ENCODE measurements at regions not wholly inside any gene's neighbourhood (a gene's known extent, or its start where the extent isn't known, plus 50 kb on each side); places are given as distances from the start of the nearest gene placed in this dataset.

- H3K56ac ChIP-seq (replicated peaks; ENCODE audit: insufficient read length, low read depth, low read length), result no peak overlapping the region
- no peak overlapping the region for H4K91ac ChIP-seq (replicated peaks; ENCODE audit: insufficient read length, low read length)
- no peak overlapping the region for H2AFZ ChIP-seq (ENCODE audit: low read length)
- ChIA-PET CTCF (ENCODE audit: partially characterized antibody) (no interaction called here), POLR2A (ENCODE audit: partially characterized antibody) (no interaction called here)
- H3K27ac ChIP-seq (ENCODE audit: low read depth, low read length), result no peak overlapping the region
- H3K9ac ChIP-seq (replicated peaks in 1 of 4; ENCODE audit: extremely low read depth in 1 of 4, low read depth in 3 of 4, low read length in 3 of 4), result no peak overlapping the region
- FAIRE-seq (no peak), DNase-seq (ENCODE audit: low read depth in 1 of 2, low spot score in 2 of 2) (no peak)
- H3K4me1 ChIP-seq (replicated peaks in 1 of 4; ENCODE audit: control insufficient read depth in 3 of 4, insufficient read depth in 4 of 4, low read length in 3 of 4), result peaks cover 0 to 3% (median 0%) of the 10 kb centered on the region in 4 experiments; a peak in 3 of 7 replicates
- no peaks in the 10 kb centered on the region for H4K20me1 ChIP-seq (replicated peaks in 1 of 2; ENCODE audit: control insufficient read depth in 1 of 2, insufficient read depth in 2 of 2, low read length in 2 of 2)
- H3K23ac ChIP-seq (ENCODE audit: insufficient read length), result no peak overlapping the region
- no peak overlapping the region for H2BK120ac ChIP-seq (replicated peaks; ENCODE audit: low read depth, low read length)
- no peaks in the 10 kb centered on the region for H3K9me3 ChIP-seq (ENCODE audit: insufficient read depth in 2 of 2, low read depth in 1 of 2, low read length in 1 of 2)
- no peaks in the 10 kb centered on the region for H3K79me1 ChIP-seq (ENCODE audit: low read depth, low read length)
- no peaks in the 10 kb centered on the region for H3K79me2 ChIP-seq (ENCODE audit: control insufficient read depth in 1 of 2, insufficient read depth in 2 of 2, low read length in 2 of 2)
- H3K36me3 ChIP-seq (ENCODE audit: control insufficient read depth in 2 of 4, insufficient read depth in 4 of 4, low read length in 3 of 4), result no peaks in the 10 kb centered on the region
- H2BK5ac ChIP-seq (ENCODE audit: low read depth, low read length), result no peak overlapping the region
- H3K4me2 ChIP-seq (ENCODE audit: insufficient read depth in 1 of 2, low read depth in 2 of 2, low read length in 2 of 2), result no peak overlapping the region
- H3K4me3 ChIP-seq (ENCODE audit: extremely low read depth in 1 of 4, insufficient read depth in 2 of 4, low read depth in 3 of 4, low read length in 4 of 4), result no peak overlapping the region
- no peaks in the 10 kb centered on the region for H3K23me2 ChIP-seq (ENCODE audit: low read depth, low read length)
- H2BK20ac ChIP-seq (ENCODE audit: low read length), result no peak overlapping the region
- no peak overlapping the region for H2BK12ac ChIP-seq (ENCODE audit: low read depth, low read length)
- H4K5ac ChIP-seq (ENCODE audit: insufficient read length, low read depth, low read length), result no peak overlapping the region
- H3K18ac ChIP-seq (ENCODE audit: extremely low read depth, low read length), result no peak overlapping the region
- H3K14ac ChIP-seq (ENCODE audit: insufficient read length), result no peak overlapping the region
- H3K4ac ChIP-seq (replicated peaks; ENCODE audit: insufficient read length, low read depth, low read length), result no peak overlapping the region
- no peak overlapping the region for H4K8ac ChIP-seq (ENCODE audit: extremely low read depth, insufficient read depth, low read length)
- H2AK5ac ChIP-seq (ENCODE audit: low read depth, low read length), result no peak overlapping the region
- H3K27me3 ChIP-seq (replicated peaks in 1 of 4; ENCODE audit: control insufficient read depth in 3 of 4, extremely low read depth in 1 of 4, insufficient read depth in 3 of 4, low read length in 3 of 4), result no peaks in the 10 kb centered on the region
- H2BK15ac ChIP-seq (ENCODE audit: low read length), result no peak overlapping the region
- TF ChIP-seq CHD1 (IDR thresholded peaks at IDR 0.05; ENCODE audit: low read depth, low read length) (no peak), TAF7 (optimal IDR thresholded peaks at IDR 0.05; ENCODE audit: borderline replicate concordance, low read depth, low read length) (no peak), HDAC6 (IDR thresholded peaks at IDR 0.05; ENCODE audit: low read depth, low read length) (no peak), FOSL1 (IDR thresholded peaks at IDR 0.05; ENCODE audit: insufficient read depth, low read depth, low read length) (no peak), TAF1 (IDR thresholded peaks at IDR 0.05; ENCODE audit: low read depth, low read length) (no peak), CREB1 (IDR thresholded peaks at IDR 0.05) (no peak), E2F6 (IDR thresholded peaks at IDR 0.05) (no peak), EZH2 (IDR thresholded peaks at IDR 0.05; ENCODE audit: low read depth, low read length, severe bottlenecking) (no peak), PHF8 (conservative IDR thresholded peaks at IDR 0.05; ENCODE audit: low read depth, low read length) (no peak), SAP30 (IDR thresholded peaks at IDR 0.05; ENCODE audit: insufficient read depth, insufficient replicate concordance, low read length) (no peak), HDAC2 (IDR thresholded peaks at IDR 0.05; ENCODE audit: borderline replicate concordance in 1 of 2, low read depth in 2 of 2, low read length in 2 of 2) (no peak), CTBP2 (IDR thresholded peaks at IDR 0.05; ENCODE audit: borderline replicate concordance, insufficient read depth, insufficient read length, low read length) (no peak), POLR2AphosphoS5 (IDR thresholded peaks at IDR 0.05; ENCODE audit: low read depth, low read length) (no peak)
Observed at GRCh38 chr15:95095250-95095649, 863.9 kb downstream of the MCTP2 start.

Data from H1 (cell line).